Thyroid gland (tissue), 4 donors: ENCODE measurements at regions not wholly inside any gene's neighbourhood (a gene's known extent, or its start where the extent isn't known, plus 50 kb on each side); places are given as distances from the start of the nearest gene placed in this dataset.

Source experiments
- POLR2A ChIP-seq, 2 donors: fragments of 450-650 bp; IDR thresholded peaks; one replicate each; pipeline ENCODE4 v1.6.1; 2017; ENCODE audit warnings: antibody characterized with exemption in 2 of 2, mild to moderate bottlenecking in 2 of 2, moderate library complexity in 1 of 2
- TF ChIP-seq, protein P1 (sequence below), 6 experiments: fragments of 200-600 bp in 3 of 6; fragments of 450-650 bp in 3 of 6; sonication (generic) in 3 of 6; IDR thresholded peaks; one replicate each; pipeline ENCODE4 v1.5.1; 2016 to 2019; ENCODE audit warnings: antibody characterized with exemption in 6 of 6, mild to moderate bottlenecking in 2 of 6, inconsistent platforms in 1 of 6, moderate library complexity in 1 of 6

DNA sequence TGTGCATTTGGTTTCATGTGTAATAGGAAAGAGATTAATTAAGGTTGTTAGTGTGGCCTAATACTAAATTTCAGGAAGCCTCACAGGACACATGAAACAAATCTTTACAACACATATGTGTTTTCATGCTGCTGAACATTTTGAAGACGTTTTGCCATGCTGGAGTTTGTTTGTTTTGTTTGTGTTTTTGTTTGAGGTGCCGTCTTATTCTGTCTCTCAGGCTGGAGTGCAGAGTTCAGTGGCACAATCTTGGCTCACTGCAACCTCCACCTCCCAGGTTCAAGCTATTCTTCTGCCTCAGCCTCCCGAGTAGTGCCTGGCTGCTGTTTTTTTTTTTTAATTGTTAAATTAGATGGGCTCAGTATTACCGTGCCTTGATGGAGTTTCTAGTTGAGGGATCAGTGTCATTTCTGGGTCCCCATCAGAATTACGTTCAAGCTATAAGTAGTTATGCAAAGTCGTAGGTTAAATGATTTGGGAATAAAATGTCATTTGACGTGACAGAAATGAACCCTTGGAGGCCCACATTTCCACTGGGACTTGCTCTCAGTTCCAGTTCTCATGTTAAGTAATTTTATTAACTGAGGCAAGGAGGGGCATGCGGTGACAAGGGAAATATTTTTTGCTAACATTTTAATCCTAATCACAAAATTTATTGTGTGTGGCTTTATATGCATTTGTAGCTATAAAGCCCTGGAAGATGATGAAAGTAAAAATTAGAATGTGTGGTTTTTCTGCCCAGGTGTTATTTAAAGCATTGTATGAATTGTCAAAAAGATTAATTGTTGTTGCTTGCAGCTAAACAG is 196.9 kb downstream of the TM9SF2 start:
- no peak for TF ChIP-seq POLR2A (IDR thresholded peaks at IDR 0.05)
- TF ChIP-seq, protein P1, sequence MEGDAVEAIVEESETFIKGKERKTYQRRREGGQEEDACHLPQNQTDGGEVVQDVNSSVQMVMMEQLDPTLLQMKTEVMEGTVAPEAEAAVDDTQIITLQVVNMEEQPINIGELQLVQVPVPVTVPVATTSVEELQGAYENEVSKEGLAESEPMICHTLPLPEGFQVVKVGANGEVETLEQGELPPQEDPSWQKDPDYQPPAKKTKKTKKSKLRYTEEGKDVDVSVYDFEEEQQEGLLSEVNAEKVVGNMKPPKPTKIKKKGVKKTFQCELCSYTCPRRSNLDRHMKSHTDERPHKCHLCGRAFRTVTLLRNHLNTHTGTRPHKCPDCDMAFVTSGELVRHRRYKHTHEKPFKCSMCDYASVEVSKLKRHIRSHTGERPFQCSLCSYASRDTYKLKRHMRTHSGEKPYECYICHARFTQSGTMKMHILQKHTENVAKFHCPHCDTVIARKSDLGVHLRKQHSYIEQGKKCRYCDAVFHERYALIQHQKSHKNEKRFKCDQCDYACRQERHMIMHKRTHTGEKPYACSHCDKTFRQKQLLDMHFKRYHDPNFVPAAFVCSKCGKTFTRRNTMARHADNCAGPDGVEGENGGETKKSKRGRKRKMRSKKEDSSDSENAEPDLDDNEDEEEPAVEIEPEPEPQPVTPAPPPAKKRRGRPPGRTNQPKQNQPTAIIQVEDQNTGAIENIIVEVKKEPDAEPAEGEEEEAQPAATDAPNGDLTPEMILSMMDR (IDR thresholded peaks at IDR 0.05) = no peak
